A549 (cell line): ENCODE measurements at regions not wholly inside any gene's neighbourhood (a gene's known extent, or its start where the extent isn't known, plus 50 kb on each side); places are given as distances from the start of the nearest gene placed in this dataset.

ENCODE experiments used
- ATAC-seq, 2 experiments: fragments of 200-7000 bp in 1 of 2; fragments of >200 bp in 1 of 2; cut with Nextera tagmentation in 1 of 2; cut with Tn5 transposase in 1 of 2; 3 replicates each; pipeline versions ENCODE4 v1.8.0 to v1.9.1; 2018 to 2020; ENCODE audit warnings: mild to moderate bottlenecking in 1 of 2, moderate library complexity in 1 of 2
- CTCF ChIA-PET: fragments of 300-600 bp; sonication (Branson Sonifier 250); formaldehyde crosslinking; extraction: SDS; loops from one replicate; lab custom pipeline; 2021; ENCODE audit warnings: antibody characterized with exemption, inconsistent platforms; lab: Yijun Ruan, JAX
- POLR2A ChIA-PET: fragments of 350-600 bp; formaldehyde crosslinking; extraction: SDS; loops from one replicate; lab custom pipeline; 2021; ENCODE audit warnings: antibody characterized with exemption, inconsistent platforms; lab: Yijun Ruan, JAX
- DNase-seq, 2 experiments: peaks; one replicate each; pipeline versions ENCODE4 v3.0.0 to v3.0.0-alpha.2; 2011 to 2016; ENCODE audit warnings: low read depth in 1 of 2, low spot score in 1 of 2
- FAIRE-seq: peaks from 2 replicates; lab custom pipeline; 2011; peaks lifted over from hg19 to GRCh38; lab: Jason Lieb, UNC
- H3K27ac ChIP-seq, 2 experiments: fragments of >200 bp; sonication (Bioruptor Twin); formaldehyde crosslinking; 3 replicates each; pipeline ENCODE4 v1.5.1; 2016 to 2017
- H3K4me1 ChIP-seq: fragments of >200 bp; sonication (Bioruptor Twin); formaldehyde crosslinking; 3 replicates; pipeline ENCODE4 v1.6.1; 2016
- H3K4me2 ChIP-seq: fragments of >200 bp; sonication (Bioruptor Twin); formaldehyde crosslinking; 3 replicates; pipeline ENCODE4 v1.6.1; 2016
- H3K4me3 ChIP-seq: fragments of >200 bp; sonication (Bioruptor Twin); formaldehyde crosslinking; 3 replicates; pipeline ENCODE4 v1.5.1; 2016
- H3K9me3 ChIP-seq: fragments of >200 bp; sonication (Bioruptor Twin); formaldehyde crosslinking; 3 replicates; pipeline ENCODE4 v1.6.1; 2016
- BHLHE40 ChIP-seq: IDR thresholded peaks from 2 replicates; pipeline ENCODE4 v1.6.1; 2012; ENCODE audit warnings: low read depth, low read length, inconsistent platforms
- EHF ChIP-seq: fragments of 250-450 bp; sonication (Bioruptor Pico); IDR thresholded peaks from 2 replicates; pipeline ENCODE4 v1.5.0; 2020; ENCODE audit warnings: mild to moderate bottlenecking
- ESRRA ChIP-seq: fragments of 150-350 bp; IDR thresholded peaks from 2 replicates; pipeline ENCODE4 v1.6.1; 2014; ENCODE audit warnings: mild to moderate bottlenecking, low read length, borderline replicate concordance
- FOSL2 ChIP-seq, 2 experiments: fragments of 450-650 bp in 1 of 2; fragments of >200 bp in 1 of 2; sonication (Bioruptor Twin) in 1 of 2; formaldehyde crosslinking; IDR thresholded peaks; 2 replicates each; pipeline versions ENCODE4 v1.5.0 to v1.6.1; 2016 to 2020; ENCODE audit warnings: mild to moderate bottlenecking in 1 of 2, moderate library complexity in 1 of 2
- FOXS1 ChIP-seq: fragments of 250-450 bp; sonication (Bioruptor Pico); IDR thresholded peaks from 2 replicates; pipeline ENCODE4 v1.5.0; 2020; ENCODE audit warnings: mild to moderate bottlenecking, moderate library complexity
- HDAC2 ChIP-seq: fragments of 200-600 bp; sonication (generic); IDR thresholded peaks from 2 replicates; pipeline ENCODE4 v1.6.1; 2016
- HEYL ChIP-seq: fragments of 250-450 bp; sonication (Bioruptor Pico); IDR thresholded peaks from 2 replicates; pipeline ENCODE4 v1.8.0; 2021; ENCODE audit warnings: mild to moderate bottlenecking, moderate library complexity
- HOXB13 ChIP-seq: fragments of 250-450 bp; sonication (Bioruptor Pico); IDR thresholded peaks from 2 replicates; pipeline ENCODE4 v1.5.0; 2020; ENCODE audit warnings: low read depth, mild to moderate bottlenecking, moderate library complexity
- JUN ChIP-seq, 2 experiments: fragments of >200 bp; sonication (Bioruptor Twin); formaldehyde crosslinking; IDR thresholded peaks; 2 replicates in 1 of 2; 3 replicates in 1 of 2; pipeline ENCODE4 v1.6.1; 2016 to 2017
- MAFK ChIP-seq: fragments of 450-650 bp; IDR thresholded peaks from 2 replicates; pipeline ENCODE4 v1.6.1; 2014; ENCODE audit not compliant: partially characterized antibody
- MYC ChIP-seq: IDR thresholded peaks from 2 replicates; pipeline ENCODE4 v1.6.1; 2012; ENCODE audit warnings: mild to moderate bottlenecking, inconsistent platforms, low read length, improper control_type of control experiment, borderline replicate concordance
- PHF8 ChIP-seq: fragments of 200-600 bp; sonication (generic); IDR thresholded peaks from 2 replicates; pipeline ENCODE4 v1.6.1; 2016; ENCODE audit warnings: low read depth, mild to moderate bottlenecking, antibody characterized with exemption, moderate library complexity, borderline replicate concordance
- POLR2A ChIP-seq: IDR thresholded peaks from 2 replicates; pipeline ENCODE4 v1.6.1; 2012; ENCODE audit warnings: mild to moderate bottlenecking, low read length
- RAD21 ChIP-seq, 2 experiments: fragments of >200 bp in 1 of 2; sonication (Bioruptor Twin) in 1 of 2; formaldehyde crosslinking in 1 of 2; IDR thresholded peaks in 1 of 2; conservative IDR thresholded peaks in 1 of 2; 2 replicates in 1 of 2; 3 replicates in 1 of 2; pipeline ENCODE4 v1.6.1; 2012 to 2018; ENCODE audit warnings: inconsistent platforms in 1 of 2
- SREBF2 ChIP-seq: fragments of 450-650 bp; IDR thresholded peaks from 2 replicates; pipeline ENCODE4 v1.6.1; 2014; ENCODE audit warnings: mild to moderate bottlenecking, moderate library complexity
- TP53 ChIP-seq: fragments of 250-450 bp; sonication (Bioruptor Pico); IDR thresholded peaks from 2 replicates; pipeline ENCODE4 v1.5.0; 2021; ENCODE audit warnings: mild to moderate bottlenecking, moderate library complexity
- ZC3H11A ChIP-seq: fragments of 450-650 bp; IDR thresholded peaks from 2 replicates; pipeline ENCODE4 v1.6.1; 2014; ENCODE audit warnings: antibody characterized with exemption, mild to moderate bottlenecking
- WGBS: methylation state at CpG from one replicate; pipeline ENCODE4 v1.1.6; 2017; ENCODE audit errors: missing lambda C conversion rate; 5-methylcytosine and 5-hydroxymethylcytosine counted together
- TF ChIP-seq, protein P1 (sequence below): fragments of 150-350 bp; IDR thresholded peaks from 2 replicates; pipeline ENCODE4 v1.6.1; 2014; ENCODE audit warnings: low read depth, mild to moderate bottlenecking, low read length
- TF ChIP-seq, protein P2 (sequence below): IDR thresholded peaks from 2 replicates; pipeline ENCODE4 v1.6.1; 2012
- TF ChIP-seq, protein P3 (sequence below): IDR thresholded peaks from 2 replicates; pipeline ENCODE4 v1.6.1; 2012

DNA sequence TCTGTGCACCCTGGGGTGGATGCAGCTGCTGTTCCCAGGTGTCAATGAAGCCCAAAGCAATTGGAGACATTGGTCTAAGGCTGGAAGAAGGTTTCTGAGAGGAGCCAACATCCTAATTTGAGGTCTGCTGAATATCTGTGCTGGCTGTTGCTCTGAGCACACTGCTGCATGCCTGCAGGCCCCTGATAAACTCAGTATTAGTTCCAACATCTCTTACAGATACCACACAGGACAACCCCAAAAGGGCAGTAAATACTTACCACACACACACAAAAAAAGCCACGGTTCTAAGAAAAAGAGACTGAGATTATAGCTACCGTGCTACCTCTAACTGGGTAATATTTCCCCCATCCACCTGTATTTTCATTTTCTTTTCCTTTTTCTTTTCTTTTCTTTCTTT lies 164.3 kb upstream of the SOX4 start:
- CTCF ChIA-PET, result no interaction called here
- no peak overlapping the region for H3K4me3 ChIP-seq
- TF ChIP-seq, protein P1, sequence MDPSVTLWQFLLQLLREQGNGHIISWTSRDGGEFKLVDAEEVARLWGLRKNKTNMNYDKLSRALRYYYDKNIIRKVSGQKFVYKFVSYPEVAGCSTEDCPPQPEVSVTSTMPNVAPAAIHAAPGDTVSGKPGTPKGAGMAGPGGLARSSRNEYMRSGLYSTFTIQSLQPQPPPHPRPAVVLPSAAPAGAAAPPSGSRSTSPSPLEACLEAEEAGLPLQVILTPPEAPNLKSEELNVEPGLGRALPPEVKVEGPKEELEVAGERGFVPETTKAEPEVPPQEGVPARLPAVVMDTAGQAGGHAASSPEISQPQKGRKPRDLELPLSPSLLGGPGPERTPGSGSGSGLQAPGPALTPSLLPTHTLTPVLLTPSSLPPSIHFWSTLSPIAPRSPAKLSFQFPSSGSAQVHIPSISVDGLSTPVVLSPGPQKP, result no peak
- TF ChIP-seq SREBF2, result no peak
- TF ChIP-seq, all 56 proteins: peak for 0
- DNase-seq (no peak), FAIRE-seq (no peak), ATAC-seq (no peak)
- POLR2A ChIA-PET, result no interaction called here
- Histone ChIP-seq H3K4me2 (no peak overlapping the region), H3K27ac (no peak overlapping the region), H3K9me3 (no peaks in the 10 kb centered on the region; the same call in 2 of the 3 replicates), H3K4me1 (no peaks in the 10 kb centered on the region)
- 76% methylated on average over 2 of the region's 2 CpGs for WGBS

DNA sequence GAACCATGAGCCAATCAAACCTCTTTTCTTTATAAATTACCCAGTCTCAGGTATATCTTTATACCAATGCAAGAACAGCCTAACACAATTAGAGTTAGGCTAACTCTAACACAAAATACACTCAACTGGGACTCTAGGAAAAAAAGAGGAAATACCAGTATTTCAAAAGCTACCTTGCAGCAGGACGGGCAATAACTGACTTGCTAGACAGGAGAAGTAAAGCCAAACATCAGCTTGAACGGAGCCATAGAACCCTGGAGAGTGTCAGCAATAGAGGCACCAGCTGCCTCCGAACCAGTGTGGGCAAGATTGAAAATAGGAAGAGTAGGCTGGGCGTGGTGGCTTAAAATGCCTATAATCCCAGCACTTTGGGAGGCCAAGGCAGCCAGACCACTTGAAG lies 162.0 kb upstream of the SOX4 start:
- H3K4me1 ChIP-seq, result no peaks in the 10 kb centered on the region
- TF ChIP-seq FOXS1 (no peak), ZC3H11A (no peak), POLR2A (no peak), BHLHE40 (no peak), HDAC2 (no peak), HEYL (CRISPR knock-in tag) (no peak)
- TF ChIP-seq, protein P2, sequence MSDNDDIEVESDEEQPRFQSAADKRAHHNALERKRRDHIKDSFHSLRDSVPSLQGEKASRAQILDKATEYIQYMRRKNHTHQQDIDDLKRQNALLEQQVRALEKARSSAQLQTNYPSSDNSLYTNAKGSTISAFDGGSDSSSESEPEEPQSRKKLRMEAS, result no peak
- no peak overlapping the region for H3K27ac ChIP-seq
- CTCF ChIA-PET, result interaction anchor here (0.6 to 0.7 kb wide), 2 partner anchors 116 to 155 kb away, joined by 3 read pairs; no protein-coding TSS in a partner anchor
- no peak for FAIRE-seq
- H3K9me3 ChIP-seq, result no peaks in the 10 kb centered on the region; the same call in 2 of the 3 replicates
- no peak overlapping the region for H3K4me3 ChIP-seq
- POLR2A ChIA-PET, result no interaction called here
- no peak overlapping the region for H3K4me2 ChIP-seq
- no peak for DNase-seq
- 71% methylated on average over 4 of the region's 4 CpGs for WGBS
- ATAC-seq, result no peak

DNA sequence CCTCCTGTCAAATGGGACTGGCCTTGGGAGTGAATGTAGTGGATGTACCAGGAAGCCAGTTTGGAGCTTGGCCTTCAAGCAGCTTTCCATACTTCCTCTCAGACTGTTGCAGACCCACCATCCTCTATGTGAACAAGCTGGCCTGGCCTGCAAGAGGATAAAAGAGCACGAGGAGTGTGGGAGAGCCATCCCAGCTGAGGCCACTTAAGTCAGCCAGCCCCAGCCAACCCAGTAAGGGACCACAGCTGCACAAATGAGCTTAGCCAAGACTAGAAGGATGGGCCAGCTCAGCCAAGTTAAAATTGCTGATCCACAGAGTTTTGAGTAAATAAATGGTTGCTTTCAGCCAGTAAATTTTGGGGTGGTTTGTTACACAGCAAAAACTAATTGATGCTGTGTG lies 156.9 kb upstream of the SOX4 start:
- ChIA-PET CTCF (no interaction called here), POLR2A (no interaction called here)
- Histone ChIP-seq H3K4me3 (no peak overlapping the region), H3K9me3 (no peaks in the 10 kb centered on the region), H3K27ac (no peak overlapping the region), H3K4me1 (no peaks in the 10 kb centered on the region), H3K4me2 (no peak overlapping the region)
- WGBS, result 50% methylated on average over 1 of the region's 1 CpG
- ATAC-seq (no peak), FAIRE-seq (no peak), DNase-seq (no peak)
- TF ChIP-seq HOXB13 (CRISPR knock-in tag), result no peak
- TF ChIP-seq TP53, result no peak
- TF ChIP-seq POLR2A, result no peak
- TF ChIP-seq, protein P3, sequence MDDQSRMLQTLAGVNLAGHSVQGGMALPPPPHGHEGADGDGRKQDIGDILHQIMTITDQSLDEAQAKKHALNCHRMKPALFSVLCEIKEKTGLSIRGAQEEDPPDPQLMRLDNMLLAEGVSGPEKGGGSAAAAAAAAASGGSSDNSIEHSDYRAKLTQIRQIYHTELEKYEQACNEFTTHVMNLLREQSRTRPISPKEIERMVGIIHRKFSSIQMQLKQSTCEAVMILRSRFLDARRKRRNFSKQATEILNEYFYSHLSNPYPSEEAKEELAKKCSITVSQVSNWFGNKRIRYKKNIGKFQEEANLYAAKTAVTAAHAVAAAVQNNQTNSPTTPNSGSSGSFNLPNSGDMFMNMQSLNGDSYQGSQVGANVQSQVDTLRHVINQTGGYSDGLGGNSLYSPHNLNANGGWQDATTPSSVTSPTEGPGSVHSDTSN, result no peak
- no peak for TF ChIP-seq ZC3H11A
- no peak for TF ChIP-seq PHF8
- TF ChIP-seq ESRRA, result no peak
- TF ChIP-seq, protein P2, result no peak
- no peak for TF ChIP-seq EHF
- no peak for TF ChIP-seq MAFK
- no peak for TF ChIP-seq JUN (IDR thresholded peaks at IDR 0.05)
- TF ChIP-seq MYC, result no peak
- no peak for TF ChIP-seq HDAC2
- no peak for TF ChIP-seq FOXS1
- TF ChIP-seq RAD21 (conservative IDR thresholded peaks at IDR 0.05 in 1 of 2, IDR thresholded peaks at IDR 0.05 in 1 of 2), result no peak
- no peak for TF ChIP-seq FOSL2 (IDR thresholded peaks at IDR 0.05)
- TF ChIP-seq FOSL2 (CRISPR knock-in tag; IDR thresholded peaks at IDR 0.05), result no peak
